GM12872 (cell line): ENCODE measurements at regions not wholly inside any gene's neighbourhood (a gene's known extent, or its start where the extent isn't known, plus 50 kb on each side); places are given as distances from the start of the nearest gene placed in this dataset.

Experiments
- CTCF ChIP-seq: IDR thresholded peaks from 3 replicates; pipeline ENCODE4 v1.5.1; 2011; ENCODE audit warnings: low read depth, mild to moderate bottlenecking, low read length, moderate library complexity; ENCODE audit not compliant: insufficient read depth

- no peak for TF ChIP-seq CTCF
Measured at GRCh38 chr16:65468133-65468532, 346.3 kb upstream of the CDH11 start.

GRCh38 chr16:65463652-65464260 is 341.9 kb upstream of the CDH11 start:
- no peak for TF ChIP-seq CTCF

GRCh38 chr16:65457084-65457483 is 335.2 kb upstream of the CDH11 start:
- no peak for TF ChIP-seq CTCF

- TF ChIP-seq CTCF: no peak
Measured at GRCh38 chr16:65455761-65456160, 333.9 kb upstream of the CDH11 start.

- TF ChIP-seq CTCF: no peak
Measured at GRCh38 chr16:65453646-65454045, 331.8 kb upstream of the CDH11 start.

- no peak for TF ChIP-seq CTCF
Measured at GRCh38 chr16:65449526-65449925, 327.7 kb upstream of the CDH11 start.

- no peak for TF ChIP-seq CTCF
Measured at GRCh38 chr16:65446427-65446826, 324.6 kb upstream of the CDH11 start.
